ENCODE measurements at regions not wholly inside any gene's neighbourhood (a gene's known extent, or its start where the extent isn't known, plus 50 kb on each side); places are given as distances from the start of the nearest gene placed in this dataset.

GRCh38 chr1:88394958-88395357, 289.1 kb upstream of the PKN2 start:
- no peak for TF ChIP-seq CSDC2 (CRISPR knock-in tag; IDR thresholded peaks at IDR 0.05)
- no peak for TF ChIP-seq CREB5 (CRISPR knock-in tag; IDR thresholded peaks at IDR 0.05; ENCODE audit: low read depth)
- TF ChIP-seq ARNTL (CRISPR knock-in tag; IDR thresholded peaks at IDR 0.05; ENCODE audit: borderline replicate concordance, low read depth): no peak
- no peak for TF ChIP-seq RARB (CRISPR knock-in tag; IDR thresholded peaks at IDR 0.05)
- no peak for TF ChIP-seq OSR1 (CRISPR knock-in tag; IDR thresholded peaks at IDR 0.05)
- no peak for ATAC-seq

GRCh38 chr1:88398338-88398737, 285.7 kb upstream of the PKN2 start:
- TF ChIP-seq ZFP30 (CRISPR knock-in tag; IDR thresholded peaks at IDR 0.05) (no peak), TSHZ2 (CRISPR knock-in tag; IDR thresholded peaks at IDR 0.05) (no peak), ISL1 (CRISPR knock-in tag; IDR thresholded peaks at IDR 0.05) (no peak), BACH2 (CRISPR knock-in tag; IDR thresholded peaks at IDR 0.05; ENCODE audit: borderline replicate concordance) (no peak), OSR1 (CRISPR knock-in tag; IDR thresholded peaks at IDR 0.05) (no peak), ZNF8 (CRISPR knock-in tag; IDR thresholded peaks at IDR 0.05) (no peak), ZC3H10 (CRISPR knock-in tag; IDR thresholded peaks at IDR 0.05) (no peak), TCF4 (CRISPR knock-in tag; IDR thresholded peaks at IDR 0.05; ENCODE audit: borderline replicate concordance) (no peak), ZNF565 (CRISPR knock-in tag; conservative IDR thresholded peaks at IDR 0.05; ENCODE audit: low read depth) (no peak), GLIS3 (CRISPR knock-in tag; IDR thresholded peaks at IDR 0.05) (no peak), ARNTL (CRISPR knock-in tag; IDR thresholded peaks at IDR 0.05; ENCODE audit: borderline replicate concordance, low read depth) (no peak), ZFP3 (CRISPR knock-in tag; IDR thresholded peaks at IDR 0.05) (no peak)
- ATAC-seq: no peak

- TF ChIP-seq CSRNP3 (CRISPR knock-in tag; IDR thresholded peaks at IDR 0.05) (no peak), ZNF70 (CRISPR knock-in tag; IDR thresholded peaks at IDR 0.05) (no peak), PATZ1 (CRISPR knock-in tag; IDR thresholded peaks at IDR 0.05; ENCODE audit: borderline replicate concordance) (no peak), SNAI2 (CRISPR knock-in tag; IDR thresholded peaks at IDR 0.05) (no peak), ZFP30 (CRISPR knock-in tag; IDR thresholded peaks at IDR 0.05) (no peak), POU6F1 (CRISPR knock-in tag; IDR thresholded peaks at IDR 0.05; ENCODE audit: borderline replicate concordance, low read depth) (no peak)
- ATAC-seq: no peak
These were observed 284.4 kb upstream of the PKN2 start for GRCh38 chr1:88399690-88400089.

- ATAC-seq: no peak
- TF ChIP-seq ZNF565 (CRISPR knock-in tag; conservative IDR thresholded peaks at IDR 0.05; ENCODE audit: low read depth) (no peak), GLIS3 (CRISPR knock-in tag; IDR thresholded peaks at IDR 0.05) (no peak), OSR1 (CRISPR knock-in tag; IDR thresholded peaks at IDR 0.05) (no peak), ISL1 (CRISPR knock-in tag; IDR thresholded peaks at IDR 0.05) (no peak), PATZ1 (CRISPR knock-in tag; IDR thresholded peaks at IDR 0.05; ENCODE audit: borderline replicate concordance) (no peak), ZNF8 (CRISPR knock-in tag; IDR thresholded peaks at IDR 0.05) (no peak), BACH2 (CRISPR knock-in tag; IDR thresholded peaks at IDR 0.05; ENCODE audit: borderline replicate concordance) (no peak), TSHZ2 (CRISPR knock-in tag; IDR thresholded peaks at IDR 0.05) (no peak), CSDC2 (CRISPR knock-in tag; IDR thresholded peaks at IDR 0.05) (no peak), TCF4 (CRISPR knock-in tag; IDR thresholded peaks at IDR 0.05; ENCODE audit: borderline replicate concordance) (no peak), TOX (CRISPR knock-in tag; IDR thresholded peaks at IDR 0.05; ENCODE audit: borderline replicate concordance) (no peak), ZFP30 (CRISPR knock-in tag; IDR thresholded peaks at IDR 0.05) (no peak), ESRRG (CRISPR knock-in tag; IDR thresholded peaks at IDR 0.05) (no peak), ARNTL (CRISPR knock-in tag; IDR thresholded peaks at IDR 0.05; ENCODE audit: borderline replicate concordance, low read depth) (no peak)
These were observed 282.8 kb upstream of the PKN2 start for GRCh38 chr1:88401313-88401712.
